PC-9 (cell line): ENCODE measurements at regions not wholly inside any gene's neighbourhood (a gene's known extent, or its start where the extent isn't known, plus 50 kb on each side); places are given as distances from the start of the nearest gene placed in this dataset.

Experiments used
- BruUV-seq: library from RNA; stranded (reverse); fragments of 400-500 nt; replicated peaks from 2 replicates; lab custom pipeline; 2021; lab: Mats Ljungman, UMichigan
- CTCF ChIA-PET: fragments of 300-600 bp; sonication (Branson Sonifier 250); formaldehyde crosslinking; loops from one replicate; lab custom pipeline; 2022; ENCODE audit warnings: antibody characterized with exemption; lab: Charles Lee
- POLR2A ChIA-PET: fragments of 300-600 bp; sonication (Branson Sonifier 250); formaldehyde crosslinking; loops from one replicate; lab custom pipeline; 2022; ENCODE audit warnings: antibody characterized with exemption; ENCODE audit not compliant: unreplicated experiment; lab: Charles Lee
- DNase-seq, 2 experiments: peaks; one replicate each; pipeline versions ENCODE4 v3.0.0 to v3.0.0-alpha.2; 2015 to 2022; ENCODE audit warnings: mixed read lengths in 1 of 2
- H2AFZ ChIP-seq: fragments of 200-600 bp; sonication (generic); 2 replicates; pipeline ENCODE4 v1.8.1; 2017; ENCODE audit warnings: antibody characterized with exemption
- H3F3A ChIP-seq: fragments of 200-600 bp; sonication (generic); 2 replicates; pipeline ENCODE4 v1.8.1; 2017; ENCODE audit warnings: antibody characterized with exemption, mild to moderate bottlenecking, low read depth; ENCODE audit not compliant: insufficient read depth
- H3K27ac ChIP-seq: fragments of 200-600 bp; sonication (generic); 2 replicates; pipeline ENCODE4 v1.6.1; 2016; ENCODE audit warnings: mixed run types
- H3K27me3 ChIP-seq: fragments of 200-600 bp; sonication (generic); 2 replicates; pipeline ENCODE4 v1.6.1; 2016; ENCODE audit warnings: low read depth, mixed run types; ENCODE audit not compliant: insufficient read depth
- H3K36me3 ChIP-seq: fragments of 200-600 bp; sonication (generic); 2 replicates; pipeline ENCODE4 v1.6.1; 2016; ENCODE audit warnings: low read depth, mixed run types
- H3K4me1 ChIP-seq: fragments of 200-600 bp; sonication (generic); replicated peaks from 2 replicates; pipeline ENCODE4 v1.6.1; 2016; ENCODE audit warnings: mixed run types; ENCODE audit not compliant: insufficient read depth
- H3K4me2 ChIP-seq: fragments of 200-600 bp; sonication (generic); 2 replicates; pipeline ENCODE4 v1.6.1; 2017; ENCODE audit warnings: mixed run types
- H3K4me3 ChIP-seq: fragments of 200-600 bp; sonication (generic); 2 replicates; pipeline ENCODE4 v1.6.1; 2016; ENCODE audit warnings: mixed run types
- H3K79me2 ChIP-seq: fragments of 200-600 bp; sonication (generic); 2 replicates; pipeline ENCODE4 v1.6.1; 2017; ENCODE audit warnings: low read depth, mixed run types
- H3K9me2 ChIP-seq: fragments of 200-600 bp; sonication (generic); 2 replicates; pipeline ENCODE4 v1.8.1; 2017; ENCODE audit warnings: mild to moderate bottlenecking; ENCODE audit not compliant: insufficient read depth
- H3K9me3 ChIP-seq: fragments of 200-600 bp; sonication (generic); 2 replicates; pipeline ENCODE4 v1.8.1; 2016; ENCODE audit warnings: low read depth; ENCODE audit not compliant: insufficient read depth
- H4K20me1 ChIP-seq: fragments of 200-600 bp; sonication (generic); 2 replicates; pipeline ENCODE4 v1.8.1; 2017; ENCODE audit not compliant: insufficient read depth
- EZH2 ChIP-seq: fragments of 200-600 bp; sonication (generic); IDR thresholded peaks from 2 replicates; pipeline ENCODE4 v1.8.0; 2017; ENCODE audit warnings: antibody characterized with exemption, low read depth
- intact Hi-C: fragments of 100-400 bp; cut with micrococcal nuclease; formaldehyde crosslinking; loops from one replicate; pipeline ENCODE4 v1.10.0; 2022; ENCODE audit not compliant: unreplicated experiment
- TF ChIP-seq, protein P1 (sequence below): fragments of 200-600 bp; sonication (generic); conservative IDR thresholded peaks from 2 replicates; pipeline ENCODE4 v1.6.1; 2017; ENCODE audit warnings: mixed run types, antibody characterized with exemption, mild to moderate bottlenecking, moderate library complexity

GRCh38 chr3:63034101-63034500, 158.9 kb upstream of the CADPS start:
- TF ChIP-seq EZH2: no peak
- TF ChIP-seq, protein P1, sequence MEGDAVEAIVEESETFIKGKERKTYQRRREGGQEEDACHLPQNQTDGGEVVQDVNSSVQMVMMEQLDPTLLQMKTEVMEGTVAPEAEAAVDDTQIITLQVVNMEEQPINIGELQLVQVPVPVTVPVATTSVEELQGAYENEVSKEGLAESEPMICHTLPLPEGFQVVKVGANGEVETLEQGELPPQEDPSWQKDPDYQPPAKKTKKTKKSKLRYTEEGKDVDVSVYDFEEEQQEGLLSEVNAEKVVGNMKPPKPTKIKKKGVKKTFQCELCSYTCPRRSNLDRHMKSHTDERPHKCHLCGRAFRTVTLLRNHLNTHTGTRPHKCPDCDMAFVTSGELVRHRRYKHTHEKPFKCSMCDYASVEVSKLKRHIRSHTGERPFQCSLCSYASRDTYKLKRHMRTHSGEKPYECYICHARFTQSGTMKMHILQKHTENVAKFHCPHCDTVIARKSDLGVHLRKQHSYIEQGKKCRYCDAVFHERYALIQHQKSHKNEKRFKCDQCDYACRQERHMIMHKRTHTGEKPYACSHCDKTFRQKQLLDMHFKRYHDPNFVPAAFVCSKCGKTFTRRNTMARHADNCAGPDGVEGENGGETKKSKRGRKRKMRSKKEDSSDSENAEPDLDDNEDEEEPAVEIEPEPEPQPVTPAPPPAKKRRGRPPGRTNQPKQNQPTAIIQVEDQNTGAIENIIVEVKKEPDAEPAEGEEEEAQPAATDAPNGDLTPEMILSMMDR: no peak
- Histone ChIP-seq H3K4me3 (no peak overlapping the region), H3F3A (no peaks in the 10 kb centered on the region), H3K4me2 (no peak overlapping the region), H3K36me3 (no peaks in the 10 kb centered on the region), H3K27ac (no peak overlapping the region), H3K9me3 (no peaks in the 10 kb centered on the region), H3K9me2 (no peaks in the 10 kb centered on the region), H3K79me2 (no peaks in the 10 kb centered on the region), H2AFZ (no peak overlapping the region), H4K20me1 (no peaks in the 10 kb centered on the region), H3K4me1 (no peaks in the 10 kb centered on the region), H3K27me3 (no peaks in the 10 kb centered on the region)
- no peak for DNase-seq
- intact Hi-C loops: no loop called here
- ChIA-PET POLR2A (no interaction called here), CTCF (no interaction called here)
- no TSS peak for BruUV-seq

DNA sequence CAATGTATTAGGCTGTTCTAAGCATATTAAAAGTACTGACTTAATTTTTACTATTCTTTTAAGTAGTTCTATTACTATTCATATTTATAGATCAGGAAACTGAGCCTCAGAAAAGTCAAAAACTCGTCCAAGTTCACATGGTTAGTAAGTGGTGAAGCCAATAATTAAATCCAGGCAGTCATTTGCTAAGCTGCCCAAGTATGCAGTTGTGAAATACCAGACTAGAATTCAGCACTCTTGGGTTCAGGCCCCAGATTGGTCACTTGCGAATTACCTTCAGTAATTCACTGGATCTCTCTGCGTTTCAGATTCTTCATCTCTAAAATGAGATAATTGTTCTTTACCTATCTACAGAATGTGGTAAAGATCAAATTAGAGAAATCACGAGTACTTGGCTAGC, 161.9 kb upstream of the CADPS start:
- no peak overlapping the region for H3K4me3 ChIP-seq
- H3K27me3 ChIP-seq: no peaks in the 10 kb centered on the region
- H3K27ac ChIP-seq: no peak overlapping the region
- H3K9me3 ChIP-seq: no peaks in the 10 kb centered on the region
- POLR2A ChIA-PET: no interaction called here
- intact Hi-C loops: no loop called here
- H2AFZ ChIP-seq: no peak overlapping the region
- no peaks in the 10 kb centered on the region for H3K9me2 ChIP-seq
- H3F3A ChIP-seq: no peaks in the 10 kb centered on the region
- no peaks in the 10 kb centered on the region for H3K36me3 ChIP-seq
- BruUV-seq: no TSS peak
- DNase-seq: no peak
- no peak for TF ChIP-seq EZH2
- TF ChIP-seq, protein P1: no peak
- H3K79me2 ChIP-seq: no peaks in the 10 kb centered on the region
- H3K4me1 ChIP-seq: no peaks in the 10 kb centered on the region
- H4K20me1 ChIP-seq: no peaks in the 10 kb centered on the region
- H3K4me2 ChIP-seq: no peak overlapping the region
- CTCF ChIA-PET: no interaction called here

GRCh38 chr3:63042833-63043232, 167.6 kb upstream of the CADPS start:
- TF ChIP-seq, protein P1: no peak
- TF ChIP-seq EZH2: no peak
- no peaks in the 10 kb centered on the region for H3F3A ChIP-seq
- no peaks in the 10 kb centered on the region for H3K79me2 ChIP-seq
- no TSS peak for BruUV-seq
- H4K20me1 ChIP-seq: no peaks in the 10 kb centered on the region
- H3K4me1 ChIP-seq: no peaks in the 10 kb centered on the region
- H3K27ac ChIP-seq: no peak overlapping the region
- no peaks in the 10 kb centered on the region for H3K36me3 ChIP-seq
- no peaks in the 10 kb centered on the region for H3K9me2 ChIP-seq
- CTCF ChIA-PET: no interaction called here
- POLR2A ChIA-PET: no interaction called here
- no peaks in the 10 kb centered on the region for H3K27me3 ChIP-seq
- no peak overlapping the region for H3K4me2 ChIP-seq
- intact Hi-C loops: no loop called here
- H2AFZ ChIP-seq: no peak overlapping the region
- no peak for DNase-seq
- H3K4me3 ChIP-seq: no peak overlapping the region
- H3K9me3 ChIP-seq: no peaks in the 10 kb centered on the region
